Activated CD4-positive, alpha-beta T cell treated with anti-CD3 and anti-CD28 coated beads, Interleukin-2, amount 10 ng/mL, durations not matched to agents 24 days and 14 days (primary cell): ENCODE measurements at regions not wholly inside any gene's neighbourhood (a gene's known extent, or its start where the extent isn't known, plus 50 kb on each side); places are given as distances from the start of the nearest gene placed in this dataset.
"Not testable (repeated sequence)": the region's sequence is repeated elsewhere in the genome, so short reads cannot be mapped to it uniquely, and the experiment has no call there.

Experiments used
- DNase-seq: peaks from one replicate; pipeline ENCODE4 v3.0.0; 2022
- H3K27ac Mint-ChIP-seq: one replicate; pipeline ENCODE4 v1.8.0; 2022; ENCODE audit warnings: mild to moderate bottlenecking, mixed read lengths
- H3K27me3 Mint-ChIP-seq: one replicate; pipeline ENCODE4 v1.8.0; 2022; ENCODE audit warnings: mixed read lengths
- H3K36me3 Mint-ChIP-seq: one replicate; pipeline ENCODE4 v1.8.0; 2022; ENCODE audit warnings: low read depth, mild to moderate bottlenecking, mixed read lengths
- H3K4me1 Mint-ChIP-seq: one replicate; pipeline ENCODE4 v1.8.0; 2021; ENCODE audit warnings: mixed read lengths
- H3K4me3 Mint-ChIP-seq: one replicate; pipeline ENCODE4 v1.8.0; 2022; ENCODE audit warnings: mild to moderate bottlenecking, moderate library complexity, mixed read lengths
- H3K9me3 Mint-ChIP-seq: one replicate; pipeline ENCODE4 v1.8.0; 2021; ENCODE audit warnings: mixed read lengths
- intact Hi-C: fragments of 100-400 bp; cut with micrococcal nuclease; formaldehyde crosslinking; loops from one replicate; pipeline ENCODE4 v1.15.1; 2023

DNA sequence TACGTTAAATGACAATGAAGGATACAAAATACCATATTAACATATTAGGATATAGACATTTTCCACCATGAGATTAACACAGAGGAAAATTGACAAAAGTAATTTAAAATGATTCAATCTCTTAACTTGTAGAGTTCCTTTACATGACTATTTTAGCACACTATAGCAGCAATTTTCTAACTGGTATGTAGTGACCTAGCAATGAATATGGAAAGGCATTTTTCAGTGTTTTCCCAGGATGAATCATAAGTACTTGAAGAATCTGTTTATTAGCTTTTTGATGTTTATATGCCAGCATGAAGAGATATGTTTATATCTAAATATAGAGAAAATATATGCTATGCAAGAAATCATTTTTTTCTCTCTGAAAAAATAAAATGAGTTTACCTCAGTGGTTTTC lies 782.5 kb upstream of the CDH10 start:
- Mint-ChIP-seq H3K4me3 (no peak overlapping the region), H3K4me1 (no peaks in the 10 kb centered on the region), H3K9me3 (no peaks in the 10 kb centered on the region), H3K36me3 (no peaks in the 10 kb centered on the region), H3K27ac (no peak overlapping the region), H3K27me3 (no peaks in the 10 kb centered on the region)
- DNase-seq: no peak
- intact Hi-C loops: no loop called here

DNA sequence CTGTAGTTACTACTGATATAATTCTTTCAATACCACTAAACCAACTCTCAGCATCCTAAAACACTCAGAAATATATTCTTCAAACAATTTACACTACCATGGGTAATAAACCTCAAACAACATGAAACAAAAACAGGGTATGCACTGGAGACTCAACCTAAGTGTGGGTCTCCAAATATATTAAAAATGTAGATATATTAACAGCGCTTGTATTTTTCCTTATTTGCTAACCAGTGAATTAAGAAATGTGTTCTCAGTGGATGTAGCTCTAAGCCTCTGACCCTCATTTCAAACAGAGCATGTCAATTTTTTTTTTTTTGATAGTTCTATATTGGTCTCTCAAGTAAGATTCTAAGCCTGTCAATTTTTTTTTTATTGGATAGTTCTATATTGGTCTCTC lies 778.5 kb upstream of the CDH10 start:
- Mint-ChIP-seq H3K27ac (no peak overlapping the region), H3K36me3 (no peaks in the 10 kb centered on the region), H3K27me3 (no peaks in the 10 kb centered on the region), H3K9me3 (no peaks in the 10 kb centered on the region), H3K4me1 (no peaks in the 10 kb centered on the region), H3K4me3 (no peak overlapping the region)
- DNase-seq: no peak
- intact Hi-C loops: no loop called here

DNA sequence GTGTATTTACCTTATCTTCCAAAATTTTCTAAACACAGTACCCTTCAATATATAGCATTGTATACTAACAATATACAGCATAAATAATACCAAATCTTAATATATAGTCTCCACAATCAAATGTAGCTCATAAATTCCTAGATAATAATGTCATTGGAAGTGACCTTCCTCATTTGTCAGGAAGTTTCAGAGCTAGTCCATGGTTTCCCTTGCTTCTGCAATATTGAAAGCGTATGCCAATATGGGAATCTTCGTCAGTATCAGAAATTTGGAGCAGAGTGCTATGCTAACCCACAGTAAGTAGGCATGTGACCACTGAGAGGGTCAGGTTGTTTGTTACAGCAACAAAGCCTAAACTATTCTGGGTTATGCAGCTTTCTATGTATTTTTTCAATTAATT lies 774.9 kb upstream of the CDH10 start:
- Mint-ChIP-seq H3K9me3 (no peaks in the 10 kb centered on the region), H3K27ac (no peak overlapping the region), H3K36me3 (no peaks in the 10 kb centered on the region), H3K4me3 (no peak overlapping the region), H3K4me1 (no peaks in the 10 kb centered on the region), H3K27me3 (no peaks in the 10 kb centered on the region)
- DNase-seq: no peak
- intact Hi-C loops: no loop called here

DNA sequence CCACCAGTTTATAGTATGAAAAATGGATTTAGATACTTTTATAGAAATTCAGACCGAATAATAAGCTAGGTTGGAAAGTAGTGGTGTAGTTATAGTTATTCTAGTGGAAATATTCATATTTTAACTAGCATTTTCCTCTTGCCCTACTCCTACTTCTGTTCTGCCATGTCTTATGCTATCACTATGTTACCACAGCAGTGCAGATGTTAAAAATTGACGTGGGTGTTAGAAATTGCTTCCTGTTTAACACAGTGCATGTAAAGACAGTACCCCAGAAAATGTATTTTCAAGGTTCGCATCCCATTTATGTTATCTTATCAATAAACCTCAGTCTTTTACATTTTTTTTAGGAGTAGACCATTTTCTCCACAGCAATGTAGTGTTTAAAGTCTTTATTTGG lies 774.2 kb upstream of the CDH10 start:
- H3K9me3 Mint-ChIP-seq: no peaks in the 10 kb centered on the region
- no peak overlapping the region for H3K4me3 Mint-ChIP-seq
- H3K27me3 Mint-ChIP-seq: no peaks in the 10 kb centered on the region
- intact Hi-C loops: no loop called here
- no peaks in the 10 kb centered on the region for H3K36me3 Mint-ChIP-seq
- no peaks in the 10 kb centered on the region for H3K4me1 Mint-ChIP-seq
- no peak for DNase-seq
- no peak overlapping the region for H3K27ac Mint-ChIP-seq

DNA sequence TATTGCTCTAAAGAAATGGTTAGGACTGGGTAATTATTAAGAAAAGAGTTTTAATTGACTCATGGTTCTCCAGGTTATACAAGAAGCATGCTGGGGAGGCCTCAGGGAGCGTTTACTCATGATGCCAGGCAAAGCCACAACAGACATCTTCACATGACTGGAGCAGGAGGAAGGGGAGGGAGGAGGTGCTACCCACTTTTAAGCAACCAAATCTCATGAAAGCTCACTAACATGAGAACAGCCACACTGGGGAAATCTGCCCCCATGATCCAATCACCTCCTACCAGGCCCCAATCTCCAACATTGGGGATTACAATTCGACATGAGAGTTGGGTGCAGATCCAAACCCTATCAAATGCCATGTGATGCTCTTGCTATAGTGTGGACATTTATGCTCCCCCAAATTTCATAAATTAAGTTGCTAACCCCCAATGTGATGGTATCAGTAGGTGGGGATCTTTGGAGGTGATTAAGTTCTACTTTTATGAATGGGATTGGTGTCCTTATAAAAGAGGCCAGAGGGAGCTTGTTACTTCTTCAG lies 773.6 kb upstream of the CDH10 start:
- H3K4me1 Mint-ChIP-seq: no peaks in the 10 kb centered on the region
- intact Hi-C loops: no loop called here
- H3K36me3 Mint-ChIP-seq: no peaks in the 10 kb centered on the region
- H3K27ac Mint-ChIP-seq: no peak overlapping the region
- no peak overlapping the region for H3K4me3 Mint-ChIP-seq
- no peaks in the 10 kb centered on the region for H3K9me3 Mint-ChIP-seq
- no peak for DNase-seq
- H3K27me3 Mint-ChIP-seq: no peaks in the 10 kb centered on the region

DNA sequence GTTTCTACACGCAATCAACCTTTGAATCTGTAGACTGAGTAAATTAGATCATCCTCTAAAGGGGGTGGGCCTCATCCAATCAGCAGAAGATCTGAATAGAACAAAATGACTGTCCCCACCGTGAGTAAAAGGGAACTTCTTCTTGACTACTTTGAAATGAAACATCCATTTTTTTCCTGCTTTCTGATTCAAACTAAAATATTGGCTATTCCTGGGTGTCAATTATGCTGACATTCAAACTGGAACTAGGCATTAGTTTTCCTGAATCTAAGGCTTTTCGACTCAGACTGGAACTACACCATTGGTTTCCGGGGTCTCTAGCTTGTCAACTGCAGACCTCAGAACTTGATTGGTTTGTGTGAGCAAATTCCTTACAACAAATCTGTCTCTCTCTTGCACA lies 772.2 kb upstream of the CDH10 start:
- no peak overlapping the region for H3K27ac Mint-ChIP-seq
- DNase-seq: no peak
- intact Hi-C loops: no loop called here
- H3K36me3 Mint-ChIP-seq: no peaks in the 10 kb centered on the region
- no peak overlapping the region for H3K4me3 Mint-ChIP-seq
- H3K9me3 Mint-ChIP-seq: no peaks in the 10 kb centered on the region
- H3K4me1 Mint-ChIP-seq: no peaks in the 10 kb centered on the region
- H3K27me3 Mint-ChIP-seq: no peaks in the 10 kb centered on the region

DNA sequence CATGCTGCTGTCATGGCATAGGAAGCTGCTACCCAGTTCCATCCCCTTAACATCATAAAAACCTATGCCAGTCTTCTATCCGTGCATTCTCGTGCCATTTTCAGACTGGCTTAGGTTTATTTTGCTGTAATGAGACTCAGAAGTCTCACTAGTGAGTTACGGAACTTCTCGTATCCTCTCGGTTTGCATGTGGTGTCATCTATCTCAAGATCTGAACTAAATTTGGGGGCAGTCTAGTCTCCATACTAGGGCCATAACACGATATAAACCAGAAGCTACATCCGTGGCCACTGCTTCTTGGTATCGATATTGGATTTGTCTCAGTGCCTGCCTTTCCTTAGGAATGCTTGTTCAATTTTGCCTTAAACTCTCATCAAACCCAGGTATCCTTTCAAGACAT lies 771.2 kb upstream of the CDH10 start:
- no peak overlapping the region for H3K4me3 Mint-ChIP-seq
- DNase-seq: no peak
- no peaks in the 10 kb centered on the region for H3K36me3 Mint-ChIP-seq
- H3K9me3 Mint-ChIP-seq: peaks cover 6% of the 10 kb centered on the region
- intact Hi-C loops: no loop called here
- H3K4me1 Mint-ChIP-seq: no peaks in the 10 kb centered on the region
- no peak overlapping the region for H3K27ac Mint-ChIP-seq
- H3K27me3 Mint-ChIP-seq: no peaks in the 10 kb centered on the region

DNA sequence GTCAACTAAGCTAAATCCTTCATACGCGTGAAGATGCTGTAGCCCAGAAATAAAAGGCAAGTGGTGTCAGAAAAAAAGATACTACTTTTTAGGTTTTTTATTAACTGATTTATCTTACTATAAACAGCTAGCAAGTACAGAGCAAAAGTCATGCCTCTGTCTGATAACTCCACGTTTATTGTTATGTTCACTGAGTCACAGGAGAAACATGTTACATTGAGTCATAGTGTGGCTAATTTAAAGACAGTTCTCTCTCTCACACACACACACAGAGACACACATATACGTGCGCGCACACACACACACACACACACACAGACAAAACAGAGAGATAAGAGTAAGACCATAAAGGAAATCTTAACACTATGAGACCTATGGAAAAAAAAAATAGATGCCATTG lies 770.0 kb upstream of the CDH10 start:
- Mint-ChIP-seq H3K27ac (no peak overlapping the region), H3K36me3 (no peaks in the 10 kb centered on the region), H3K4me1 (no peaks in the 10 kb centered on the region), H3K9me3 (peaks cover 6% of the 10 kb centered on the region), H3K4me3 (no peak overlapping the region), H3K27me3 (no peaks in the 10 kb centered on the region)
- no peak for DNase-seq
- intact Hi-C loops: no loop called here

DNA sequence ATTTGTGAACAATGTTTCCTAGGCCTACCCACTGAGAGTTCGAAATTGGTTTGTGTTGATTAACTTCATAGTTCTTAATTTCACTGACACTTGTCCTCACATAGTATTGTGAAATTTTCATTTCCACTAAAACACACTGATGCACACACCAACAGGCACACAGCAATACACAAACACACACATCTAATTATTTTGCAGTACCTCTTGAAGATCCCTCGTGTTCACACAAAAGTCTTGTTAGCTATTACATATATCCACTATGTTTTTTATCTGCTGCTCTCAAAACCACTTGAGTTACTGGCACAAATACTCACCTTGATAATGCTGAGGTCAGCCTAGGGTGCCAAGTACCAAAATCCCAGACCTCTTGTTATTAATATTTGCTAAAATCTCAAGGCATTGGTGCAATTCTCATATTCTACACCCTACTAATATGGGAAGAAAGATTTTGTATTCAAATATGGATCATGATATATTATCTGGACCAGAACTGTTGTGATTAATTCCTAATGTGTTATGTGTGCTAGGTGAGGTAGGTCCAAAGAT lies 767.4 kb upstream of the CDH10 start:
- no peak overlapping the region for H3K27ac Mint-ChIP-seq
- no peak overlapping the region for H3K4me3 Mint-ChIP-seq
- no peaks in the 10 kb centered on the region for H3K4me1 Mint-ChIP-seq
- intact Hi-C loops: no loop called here
- no peaks in the 10 kb centered on the region for H3K36me3 Mint-ChIP-seq
- no peaks in the 10 kb centered on the region for H3K27me3 Mint-ChIP-seq
- DNase-seq: no peak
- H3K9me3 Mint-ChIP-seq: peaks cover 16% of the 10 kb centered on the region

DNA sequence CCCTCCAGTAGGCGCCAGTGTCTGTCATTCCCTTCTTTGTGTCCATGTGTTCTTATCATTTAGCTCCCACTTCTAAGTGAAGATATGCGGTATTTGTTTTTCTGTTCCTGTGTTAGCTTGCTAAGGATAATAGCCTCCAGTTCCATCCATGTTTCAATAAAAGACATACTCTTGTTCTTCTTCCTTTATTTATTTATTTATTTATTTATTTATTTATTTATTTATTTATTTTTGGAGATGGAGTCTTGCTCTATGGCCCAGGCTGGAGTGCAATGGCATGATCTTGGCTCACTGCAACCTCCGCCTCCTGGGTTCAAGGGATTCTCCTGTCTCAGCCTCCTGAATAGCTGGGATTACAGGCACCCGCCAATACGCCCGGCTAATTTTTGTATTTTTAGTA lies 762.6 kb upstream of the CDH10 start:
- peaks cover 19% of the 10 kb centered on the region for H3K9me3 Mint-ChIP-seq
- intact Hi-C loops, DNase-seq, H3K27ac Mint-ChIP-seq, H3K4me3 Mint-ChIP-seq, H3K27me3 Mint-ChIP-seq, H3K36me3 Mint-ChIP-seq, H3K4me1 Mint-ChIP-seq: not testable (repeated sequence)

DNA sequence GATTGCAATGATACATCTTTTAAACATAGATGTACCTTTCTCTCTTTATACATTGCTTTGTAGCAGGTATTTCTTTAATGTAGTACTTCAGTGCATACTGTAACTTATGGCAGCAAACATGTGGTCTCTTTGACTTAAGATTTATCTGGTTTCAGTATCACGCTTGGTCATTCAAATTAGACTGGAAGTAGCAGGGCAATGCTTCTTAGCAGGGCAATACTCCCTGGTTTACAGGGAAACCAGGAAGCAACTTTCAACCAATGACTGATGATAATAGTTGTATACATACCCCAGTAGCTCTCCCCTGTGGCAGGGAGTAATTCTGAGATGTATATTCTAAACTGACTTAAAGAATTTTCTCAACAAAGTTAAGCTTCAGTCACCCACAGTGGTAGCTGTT lies 761.1 kb upstream of the CDH10 start:
- intact Hi-C loops: no loop called here
- no peak for DNase-seq
- H3K36me3 Mint-ChIP-seq: no peaks in the 10 kb centered on the region
- no peak overlapping the region for H3K27ac Mint-ChIP-seq
- no peak overlapping the region for H3K4me3 Mint-ChIP-seq
- no peaks in the 10 kb centered on the region for H3K4me1 Mint-ChIP-seq
- peaks cover 13% of the 10 kb centered on the region for H3K9me3 Mint-ChIP-seq
- H3K27me3 Mint-ChIP-seq: no peaks in the 10 kb centered on the region

DNA sequence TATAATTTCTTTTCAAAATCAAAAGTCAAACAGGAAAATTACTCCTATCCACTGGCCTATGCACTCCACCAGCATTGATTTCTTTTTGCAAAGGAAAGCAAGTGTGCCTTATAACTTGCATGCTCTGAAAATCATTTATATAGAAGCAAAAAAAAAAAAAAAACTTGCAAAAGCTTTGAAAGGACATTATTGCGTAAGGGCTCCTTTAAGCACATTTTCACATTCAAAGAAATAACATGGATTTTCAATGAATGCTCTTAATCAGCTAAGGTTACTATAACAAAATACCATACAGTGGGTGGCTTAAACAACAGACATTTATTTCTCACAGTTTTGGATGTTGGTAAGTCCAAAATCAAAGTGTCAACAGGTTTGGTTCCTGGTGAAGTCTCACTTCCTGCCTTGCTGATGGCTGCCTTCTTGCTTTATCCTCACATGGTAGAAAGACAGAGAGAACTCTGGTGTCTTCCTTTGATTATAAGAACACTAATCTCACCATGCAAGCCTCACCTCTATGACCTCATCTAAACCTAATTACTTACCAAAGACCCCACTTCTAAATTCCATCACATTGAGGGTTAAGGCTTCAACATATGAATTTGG lies 755.2 kb upstream of the CDH10 start:
- Mint-ChIP-seq H3K36me3 (no peaks in the 10 kb centered on the region), H3K9me3 (peaks cover 6% of the 10 kb centered on the region), H3K4me1 (no peaks in the 10 kb centered on the region), H3K27me3 (no peaks in the 10 kb centered on the region), H3K27ac (no peak overlapping the region), H3K4me3 (no peak overlapping the region)
- intact Hi-C loops: no loop called here
- no peak for DNase-seq

DNA sequence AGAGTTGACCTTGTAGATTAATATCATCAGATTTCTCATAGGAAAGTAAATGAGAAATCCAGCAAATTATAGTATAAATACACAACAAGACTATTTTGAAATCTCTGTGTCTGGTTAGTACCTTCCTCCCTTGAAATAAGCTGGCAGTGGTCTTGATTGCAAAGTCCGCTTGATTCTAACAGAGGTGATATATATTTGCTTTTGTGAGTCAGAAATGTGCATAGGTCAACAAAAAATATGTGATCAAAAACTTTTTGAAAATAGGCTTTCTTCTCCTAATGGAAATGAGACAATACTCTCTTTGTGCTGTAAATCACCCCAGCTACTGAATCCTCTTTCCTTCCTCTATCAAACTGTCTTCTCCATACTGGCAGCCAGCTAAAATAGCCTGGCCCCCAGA lies 749.2 kb upstream of the CDH10 start:
- Mint-ChIP-seq H3K27ac (no peak overlapping the region), H3K4me1 (no peaks in the 10 kb centered on the region), H3K9me3 (peaks cover 3% of the 10 kb centered on the region), H3K36me3 (no peaks in the 10 kb centered on the region), H3K4me3 (no peak overlapping the region), H3K27me3 (no peaks in the 10 kb centered on the region)
- intact Hi-C loops: no loop called here
- DNase-seq: no peak

DNA sequence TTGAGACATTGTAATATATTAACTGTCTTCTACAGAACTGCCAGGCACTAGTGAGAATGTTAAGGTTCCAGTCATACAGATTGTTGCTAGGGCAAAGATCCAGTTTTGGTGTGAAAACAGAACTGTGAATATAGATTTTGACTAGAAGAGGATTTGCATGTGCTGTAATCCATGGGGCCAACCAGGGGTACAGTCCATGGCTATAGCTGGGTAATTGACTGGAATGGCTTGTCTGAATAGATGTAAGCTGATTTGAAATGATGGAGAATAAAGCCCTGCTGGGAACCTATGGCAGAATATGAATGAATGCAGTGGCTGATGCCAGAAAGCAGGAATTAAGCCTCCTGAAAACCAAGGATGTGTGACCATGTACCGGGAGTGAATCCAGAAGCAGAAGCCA lies 748.5 kb upstream of the CDH10 start:
- intact Hi-C loops: no loop called here
- no peak for DNase-seq
- H3K4me3 Mint-ChIP-seq: no peak overlapping the region
- peaks cover 3% of the 10 kb centered on the region for H3K9me3 Mint-ChIP-seq
- H3K4me1 Mint-ChIP-seq: no peaks in the 10 kb centered on the region
- H3K27ac Mint-ChIP-seq: no peak overlapping the region
- H3K36me3 Mint-ChIP-seq: no peaks in the 10 kb centered on the region
- no peaks in the 10 kb centered on the region for H3K27me3 Mint-ChIP-seq

DNA sequence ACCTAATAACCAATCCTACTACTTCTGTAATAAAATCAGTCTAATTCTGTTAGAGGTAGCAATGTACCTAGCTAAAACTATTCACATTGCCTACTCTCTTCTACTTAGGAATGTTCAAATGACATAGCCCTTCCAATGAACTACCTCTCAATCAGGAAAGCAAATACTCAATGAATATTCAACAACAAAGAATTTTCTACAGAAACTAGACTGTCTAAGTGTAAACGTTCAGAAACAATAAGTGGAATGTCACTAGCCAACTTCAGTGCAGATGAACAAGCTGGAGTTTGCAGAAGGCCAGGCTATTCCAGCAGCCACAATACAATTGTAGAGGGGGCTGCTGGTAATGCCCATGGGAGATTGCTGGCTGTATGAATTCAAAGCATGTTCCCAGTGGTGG lies 743.2 kb upstream of the CDH10 start:
- no peak overlapping the region for H3K4me3 Mint-ChIP-seq
- H3K27me3 Mint-ChIP-seq: no peaks in the 10 kb centered on the region
- intact Hi-C loops: no loop called here
- no peaks in the 10 kb centered on the region for H3K4me1 Mint-ChIP-seq
- no peak overlapping the region for H3K27ac Mint-ChIP-seq
- H3K9me3 Mint-ChIP-seq: peaks cover 11% of the 10 kb centered on the region
- H3K36me3 Mint-ChIP-seq: no peaks in the 10 kb centered on the region
- DNase-seq: no peak
